H1 (cell line): ENCODE measurements at regions not wholly inside any gene's neighbourhood (a gene's known extent, or its start where the extent isn't known, plus 50 kb on each side); places are given as distances from the start of the nearest gene placed in this dataset.

Experiments
- CTCF ChIA-PET: fragments of 300-600 bp; sonication (Branson Sonifier 250); formaldehyde crosslinking; loops from one replicate; lab custom pipeline; 2021; ENCODE audit not compliant: partially characterized antibody; lab: Charles Lee
- POLR2A ChIA-PET: fragments of 300-600 bp; sonication (Branson Sonifier 250); formaldehyde crosslinking; loops from one replicate; lab custom pipeline; 2021; ENCODE audit warnings: inconsistent platforms; ENCODE audit not compliant: partially characterized antibody; lab: Charles Lee
- DNase-seq, 2 experiments: peaks; one replicate each; pipeline versions ENCODE4 v3.0.0 to v3.0.0-alpha.2; 2010 to 2022; ENCODE audit warnings: low spot score in 2 of 2, low read depth in 1 of 2, mixed read lengths in 1 of 2
- FAIRE-seq: peaks from 2 replicates; lab custom pipeline; 2011; peaks lifted over from hg19 to GRCh38; lab: Jason Lieb, UNC
- H2AFZ ChIP-seq: 2 replicates; pipeline ENCODE4 v1.8.1; 2012; ENCODE audit warnings: low read length, inconsistent platforms
- H2AK5ac ChIP-seq: 2 replicates; pipeline ENCODE4 v1.6.1; 2013; ENCODE audit warnings: low read depth, low read length
- H2BK120ac ChIP-seq: replicated peaks from 2 replicates; pipeline ENCODE3; 2013; ENCODE audit warnings: low read depth, low read length, inconsistent platforms
- H2BK12ac ChIP-seq: 2 replicates; pipeline ENCODE4 v1.6.1; 2013; ENCODE audit warnings: low read depth, low read length
- H2BK15ac ChIP-seq: 2 replicates; pipeline ENCODE4 v1.6.1; 2013; ENCODE audit warnings: low read length
- H2BK20ac ChIP-seq: 2 replicates; pipeline ENCODE4 v1.6.1; 2013; ENCODE audit warnings: low read length
- H2BK5ac ChIP-seq: 2 replicates; pipeline ENCODE4 v1.6.1; 2013; ENCODE audit warnings: low read depth, low read length
- H3K14ac ChIP-seq: 2 replicates; pipeline ENCODE4 v1.6.1; 2013; ENCODE audit warnings: inconsistent platforms; ENCODE audit not compliant: insufficient read length
- H3K18ac ChIP-seq: 2 replicates; pipeline ENCODE4 v1.6.1; 2013; ENCODE audit warnings: low read length; ENCODE audit errors: extremely low read depth
- H3K23ac ChIP-seq: 2 replicates; pipeline ENCODE4 v1.6.1; 2013; ENCODE audit warnings: inconsistent platforms; ENCODE audit not compliant: insufficient read length
- H3K23me2 ChIP-seq: 2 replicates; pipeline ENCODE4 v1.6.1; 2013; ENCODE audit warnings: low read depth, low read length
- H3K27ac ChIP-seq: 2 replicates; pipeline ENCODE4 v1.6.1; 2011; ENCODE audit warnings: low read depth, low read length, inconsistent platforms
- H3K27me3 ChIP-seq, 4 experiments: replicated peaks in 1 of 4; 1 replicate in 1 of 4; 2 replicates in 3 of 4; pipeline versions ENCODE4 v1.6.1 to v1.8.1; 2011 to 2013; ENCODE audit warnings: low read length in 3 of 4, mild to moderate bottlenecking in 3 of 4, inconsistent platforms in 2 of 4, mixed read lengths in 2 of 4, moderate library complexity in 1 of 4; ENCODE audit not compliant: control insufficient read depth in 3 of 4, insufficient read depth in 3 of 4; ENCODE audit errors: extremely low read depth in 1 of 4
- H3K36me3 ChIP-seq, 4 experiments: 2 replicates each; pipeline versions ENCODE4 v1.6.1 to v1.8.1; 2011 to 2013; ENCODE audit warnings: mild to moderate bottlenecking in 4 of 4, low read length in 3 of 4, moderate library complexity in 2 of 4, control low read depth in 1 of 4, inconsistent platforms in 1 of 4; ENCODE audit not compliant: insufficient read depth in 4 of 4, control insufficient read depth in 2 of 4
- H3K4ac ChIP-seq: replicated peaks from 2 replicates; pipeline ENCODE3; 2013; ENCODE audit warnings: low read length, low read depth, mixed read lengths, inconsistent platforms; ENCODE audit not compliant: insufficient read length
- H3K4me1 ChIP-seq, 4 experiments: replicated peaks in 1 of 4; 1 replicate in 1 of 4; 2 replicates in 3 of 4; pipeline versions ENCODE4 v1.6.1 to v1.8.1; 2011 to 2013; ENCODE audit warnings: low read length in 3 of 4, inconsistent platforms in 2 of 4, mixed read lengths in 1 of 4; ENCODE audit not compliant: insufficient read depth in 4 of 4, control insufficient read depth in 3 of 4
- H3K4me2 ChIP-seq, 2 experiments: 2 replicates each; pipeline versions ENCODE4 v1.6.1 to v1.8.1; 2011 to 2013; ENCODE audit warnings: low read depth in 2 of 2, low read length in 2 of 2, control low read depth in 1 of 2, inconsistent platforms in 1 of 2, mild to moderate bottlenecking in 1 of 2; ENCODE audit not compliant: insufficient read depth in 1 of 2
- H3K4me3 ChIP-seq, 4 experiments: fragments of 200-600, 300-600 bp in 1 of 4; sonication (generic), shearing (Covaris generic), sonication (Bioruptor Twin) in 1 of 4; 2 replicates each; pipeline versions ENCODE4 v1.5.1 to v1.8.1; 2011 to 2016; ENCODE audit warnings: low read length in 4 of 4, low read depth in 3 of 4, control low read depth in 2 of 4, inconsistent platforms in 2 of 4, mild to moderate bottlenecking in 2 of 4, mixed read lengths in 1 of 4, moderate library complexity in 1 of 4; ENCODE audit not compliant: insufficient read depth in 2 of 4; ENCODE audit errors: extremely low read depth in 1 of 4
- H3K56ac ChIP-seq: replicated peaks from 2 replicates; pipeline ENCODE3; 2013; ENCODE audit warnings: low read depth, mild to moderate bottlenecking, mixed read lengths, low read length, inconsistent platforms; ENCODE audit not compliant: insufficient read length
- H3K79me1 ChIP-seq: 2 replicates; pipeline ENCODE4 v1.6.1; 2013; ENCODE audit warnings: low read depth, low read length, control low read depth
- H3K79me2 ChIP-seq, 2 experiments: 2 replicates each; pipeline versions ENCODE4 v1.6.1 to v1.8.1; 2012 to 2013; ENCODE audit warnings: low read length in 2 of 2, mild to moderate bottlenecking in 2 of 2, inconsistent platforms in 1 of 2; ENCODE audit not compliant: insufficient read depth in 2 of 2, control insufficient read depth in 1 of 2
- H3K9ac ChIP-seq, 4 experiments: replicated peaks in 1 of 4; 1 replicate in 1 of 4; 2 replicates in 3 of 4; pipeline versions ENCODE4 v1.6.1 to v1.8.1; 2011 to 2013; ENCODE audit warnings: low read depth in 3 of 4, low read length in 3 of 4, control low read depth in 2 of 4, mild to moderate bottlenecking in 2 of 4, moderate library complexity in 2 of 4, inconsistent platforms in 1 of 4; ENCODE audit errors: extremely low read depth in 1 of 4
- H3K9me3 ChIP-seq, 2 experiments: 2 replicates each; pipeline versions ENCODE4 v1.6.1 to v1.8.1; 2012 to 2013; ENCODE audit warnings: mild to moderate bottlenecking in 2 of 2, moderate library complexity in 2 of 2, control low read depth in 1 of 2, inconsistent platforms in 1 of 2, low read depth in 1 of 2, low read length in 1 of 2, mixed read lengths in 1 of 2; ENCODE audit not compliant: insufficient read depth in 2 of 2
- H4K20me1 ChIP-seq, 2 experiments: replicated peaks in 1 of 2; 2 replicates each; pipeline versions ENCODE3 to v1.8.1; 2011 to 2013; ENCODE audit warnings: inconsistent platforms in 2 of 2, low read length in 2 of 2, mild to moderate bottlenecking in 1 of 2; ENCODE audit not compliant: insufficient read depth in 2 of 2, control insufficient read depth in 1 of 2
- H4K5ac ChIP-seq: 2 replicates; pipeline ENCODE4 v1.6.1; 2013; ENCODE audit warnings: low read length, low read depth, mixed read lengths, inconsistent platforms; ENCODE audit not compliant: insufficient read length
- H4K8ac ChIP-seq: 2 replicates; pipeline ENCODE4 v1.8.0; 2013; ENCODE audit warnings: mild to moderate bottlenecking, moderate library complexity, low read length, inconsistent platforms; ENCODE audit not compliant: insufficient read depth; ENCODE audit errors: extremely low read depth
- H4K91ac ChIP-seq: replicated peaks from 2 replicates; pipeline ENCODE3; 2013; ENCODE audit warnings: low read length, mixed read lengths, inconsistent platforms; ENCODE audit not compliant: insufficient read length
- BCL11A ChIP-seq, 2 experiments: IDR thresholded peaks; one replicate each; pipeline ENCODE4 v1.6.1; 2011; ENCODE audit warnings: low read depth in 2 of 2, low read length in 2 of 2, mild to moderate bottlenecking in 2 of 2
- CEBPB ChIP-seq: IDR thresholded peaks from 2 replicates; pipeline ENCODE4 v1.6.1; 2012; ENCODE audit warnings: low read depth, low read length
- CTBP2 ChIP-seq: IDR thresholded peaks from 2 replicates; pipeline ENCODE4 v1.7.0; 2011; ENCODE audit warnings: borderline replicate concordance, mild to moderate bottlenecking, moderate library complexity, mixed read lengths, low read length; ENCODE audit not compliant: insufficient read depth, insufficient read length
- EGR1 ChIP-seq: IDR thresholded peaks from 2 replicates; pipeline ENCODE4 v1.6.1; 2011; ENCODE audit warnings: low read depth, low read length, borderline replicate concordance
- EP300 ChIP-seq, 2 experiments: IDR thresholded peaks; 1 replicate in 1 of 2; 2 replicates in 1 of 2; pipeline ENCODE4 v1.6.1; 2011 to 2012; ENCODE audit warnings: low read depth in 2 of 2, low read length in 2 of 2, mild to moderate bottlenecking in 2 of 2, borderline replicate concordance in 1 of 2, inconsistent platforms in 1 of 2, moderate library complexity in 1 of 2
- JUN ChIP-seq: IDR thresholded peaks from 2 replicates; pipeline ENCODE4 v1.6.1; 2011; ENCODE audit warnings: low read depth, mild to moderate bottlenecking, improper control_type of control experiment, low read length
- MAFK ChIP-seq: IDR thresholded peaks from 2 replicates; pipeline ENCODE4 v1.6.1; 2012; ENCODE audit warnings: low read depth, mild to moderate bottlenecking, improper control_type of control experiment, low read length
- MAX ChIP-seq: IDR thresholded peaks from 2 replicates; pipeline ENCODE4 v1.6.1; 2012; ENCODE audit warnings: inconsistent platforms
- POLR2AphosphoS5 ChIP-seq: IDR thresholded peaks from 2 replicates; pipeline ENCODE4 v1.6.1; 2011; ENCODE audit warnings: low read depth, low read length
- POU5F1 ChIP-seq: IDR thresholded peaks from 2 replicates; pipeline ENCODE4 v1.6.1; 2011; ENCODE audit warnings: low read depth, mild to moderate bottlenecking, low read length, moderate library complexity
- SIN3A ChIP-seq, 2 experiments: IDR thresholded peaks in 1 of 2; conservative IDR thresholded peaks in 1 of 2; 2 replicates each; pipeline ENCODE4 v1.6.1; 2011 to 2012; ENCODE audit warnings: low read length in 2 of 2, improper control_type of control experiment in 1 of 2, low read depth in 1 of 2, mild to moderate bottlenecking in 1 of 2
- SIX5 ChIP-seq: IDR thresholded peaks from 2 replicates; pipeline ENCODE4 v1.6.1; 2011; ENCODE audit warnings: mild to moderate bottlenecking, low read depth, low read length
- SP1 ChIP-seq: IDR thresholded peaks from 2 replicates; pipeline ENCODE4 v1.6.1; 2011; ENCODE audit warnings: low read depth, low read length
- WGBS, 2 experiments: shearing (Covaris generic) in 1 of 2; methylation state at CpG; one replicate each; pipeline versions ENCODE4 v1.1.6 to v1.1.7; 2013 to 2015; ENCODE audit warnings: low lambda C conversion rate in 2 of 2, mixed read lengths in 2 of 2, inconsistent platforms in 1 of 2, low coverage in 1 of 2, missing lambda C conversion rate in 1 of 2; ENCODE audit not compliant: insufficient replicate concordance in 2 of 2, insufficient coverage in 1 of 2, insufficient read length in 1 of 2; ENCODE audit errors: extremely low coverage in 1 of 2, missing lambda C conversion rate in 1 of 2; 5-methylcytosine and 5-hydroxymethylcytosine counted together

GRCh38 chr7:156185076-156185475, 372.8 kb upstream of the SHH start:
- no peak for DNase-seq
- no peak overlapping the region for H4K8ac ChIP-seq
- H3K23me2 ChIP-seq: no peaks in the 10 kb centered on the region
- H3K14ac ChIP-seq: no peak overlapping the region
- no peak overlapping the region for H2AFZ ChIP-seq
- no peak overlapping the region for H2BK5ac ChIP-seq
- no peak overlapping the region for H3K23ac ChIP-seq
- TF ChIP-seq EGR1 (no peak), SIX5 (no peak), MAX (no peak), EP300 (IDR thresholded peaks at IDR 0.05; ENCODE audit: borderline replicate concordance in 1 of 2, low read depth in 2 of 2, low read length in 2 of 2) (no peak), SIN3A (conservative IDR thresholded peaks at IDR 0.05 in 1 of 2, IDR thresholded peaks at IDR 0.05 in 1 of 2; ENCODE audit: low read depth in 1 of 2, low read length in 2 of 2) (no peak), JUN (no peak), POU5F1 (no peak), CTBP2 (no peak), SP1 (no peak), MAFK (no peak), BCL11A (IDR thresholded peaks at IDR 0.05; ENCODE audit: low read depth in 2 of 2, low read length in 2 of 2) (no peak), CEBPB (no peak), POLR2AphosphoS5 (no peak)
- H3K9me3 ChIP-seq: peaks cover 10 to 24% of the 10 kb centered on the region in 2 experiments; a peak in 3 of 4 replicates
- H2AK5ac ChIP-seq: no peak overlapping the region
- H4K91ac ChIP-seq: no peak overlapping the region
- H3K18ac ChIP-seq: no peak overlapping the region
- H3K4me2 ChIP-seq: no peak overlapping the region
- no peak overlapping the region for H3K56ac ChIP-seq
- 89% methylated on average over 2 of the region's 2 CpGs; no CpG with 5 or more reads in 1 of the 2 experiments for WGBS, 2 experiments
- no peak overlapping the region for H3K4ac ChIP-seq
- POLR2A ChIA-PET: no interaction called here
- no peak overlapping the region for H3K9ac ChIP-seq
- no peak overlapping the region for H4K5ac ChIP-seq
- no peak overlapping the region for H2BK120ac ChIP-seq
- H2BK12ac ChIP-seq: no peak overlapping the region
- CTCF ChIA-PET: no interaction called here
- H3K36me3 ChIP-seq: no peaks in the 10 kb centered on the region
- H3K79me2 ChIP-seq: no peaks in the 10 kb centered on the region
- no peak for FAIRE-seq
- H3K4me3 ChIP-seq: no peak overlapping the region
- H4K20me1 ChIP-seq: no peaks in the 10 kb centered on the region
- no peaks in the 10 kb centered on the region; a peak in 1 of 7 replicates for H3K27me3 ChIP-seq
- no peak overlapping the region for H3K27ac ChIP-seq
- no peak overlapping the region for H2BK15ac ChIP-seq
- H3K4me1 ChIP-seq: no peaks in the 10 kb centered on the region
- H2BK20ac ChIP-seq: no peak overlapping the region
- H3K79me1 ChIP-seq: no peaks in the 10 kb centered on the region
